Sigmoid colon (tissue), 4 donors: ENCODE measurements at regions not wholly inside any gene's neighbourhood (a gene's known extent, or its start where the extent isn't known, plus 50 kb on each side); places are given as distances from the start of the nearest gene placed in this dataset.

Source experiments
- CTCF ChIP-seq, 4 experiments: fragments of 450-650 bp in 3 of 4; fragments of 200-600 bp in 1 of 4; IDR thresholded peaks; one replicate each; pipeline ENCODE4 v1.5.1; 2016 to 2019; ENCODE audit warnings: antibody characterized with exemption in 4 of 4, mild to moderate bottlenecking in 3 of 4, moderate library complexity in 2 of 4
- POLR2A ChIP-seq, 2 donors: fragments of 450-650 bp; IDR thresholded peaks; one replicate each; pipeline ENCODE4 v1.6.1; 2016; ENCODE audit warnings: antibody characterized with exemption in 2 of 2, mild to moderate bottlenecking in 2 of 2, moderate library complexity in 2 of 2
- POLR2AphosphoS5 ChIP-seq, 4 donors: sonication (generic); formaldehyde crosslinking; IDR thresholded peaks; one replicate each; pipeline ENCODE4 v1.6.1; 2017; ENCODE audit warnings: antibody characterized with exemption in 4 of 4

- TF ChIP-seq CTCF (IDR thresholded peaks at IDR 0.05) = no peak
- TF ChIP-seq POLR2AphosphoS5 (IDR thresholded peaks at IDR 0.05) = no peak
- no peak for TF ChIP-seq POLR2A (IDR thresholded peaks at IDR 0.05)
These were observed 161.3 kb upstream of the ATP11B start for GRCh38 chr3:182632077-182632393.
